SW480 (cell line): ENCODE measurements at regions not wholly inside any gene's neighbourhood (a gene's known extent, or its start where the extent isn't known, plus 50 kb on each side); places are given as distances from the start of the nearest gene placed in this dataset.

Experiments
- DNase-seq: peaks from one replicate; pipeline ENCODE4 v3.0.0-alpha.2; 2016; ENCODE audit warnings: low spot score

DNA sequence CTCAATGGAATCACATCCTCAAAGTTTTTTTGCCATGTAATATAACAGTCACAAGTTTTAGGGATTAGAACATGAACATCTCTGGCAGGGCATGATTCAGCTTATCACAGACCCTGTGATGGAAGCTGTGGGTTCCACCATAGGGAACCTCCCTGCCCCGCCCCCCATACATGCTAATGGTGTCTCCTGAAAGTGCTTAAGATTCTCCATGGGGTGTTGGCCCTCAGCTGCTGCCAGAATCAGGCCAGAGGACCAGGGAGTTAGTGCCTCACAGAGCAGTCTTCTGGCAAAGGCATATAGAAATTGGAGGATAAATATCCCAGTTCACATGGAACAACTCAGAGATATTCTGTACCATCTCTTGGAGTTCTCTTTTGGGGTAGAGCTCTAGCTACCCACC lies 119.4 kb downstream of the RAB11FIP2 start:
- no peak for DNase-seq

GRCh38 chr10:117927871-117928270 lies 118.9 kb downstream of the RAB11FIP2 start:
- DNase-seq, result no peak

GRCh38 chr10:117928281-117928680 lies 118.5 kb downstream of the RAB11FIP2 start:
- no peak for DNase-seq

DNA sequence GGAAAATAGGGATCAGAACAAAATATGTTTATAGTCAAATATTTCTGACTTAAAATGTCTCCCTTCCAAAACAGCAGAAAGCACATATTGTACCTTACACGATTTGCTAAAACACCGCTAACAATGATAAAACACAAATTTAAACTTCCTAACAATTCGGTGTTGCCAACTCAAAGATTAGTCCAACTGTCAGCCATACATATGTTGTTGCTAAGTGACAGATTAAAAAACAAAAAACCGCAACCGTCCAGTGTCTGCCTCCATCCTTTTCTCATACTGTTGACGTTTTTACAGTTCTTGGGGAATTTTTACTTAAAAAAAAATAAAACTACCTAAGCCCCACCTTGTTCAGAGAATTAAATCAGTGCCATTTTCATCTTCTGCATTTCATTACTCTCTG lies 118.0 kb downstream of the RAB11FIP2 start:
- DNase-seq, result no peak

DNA sequence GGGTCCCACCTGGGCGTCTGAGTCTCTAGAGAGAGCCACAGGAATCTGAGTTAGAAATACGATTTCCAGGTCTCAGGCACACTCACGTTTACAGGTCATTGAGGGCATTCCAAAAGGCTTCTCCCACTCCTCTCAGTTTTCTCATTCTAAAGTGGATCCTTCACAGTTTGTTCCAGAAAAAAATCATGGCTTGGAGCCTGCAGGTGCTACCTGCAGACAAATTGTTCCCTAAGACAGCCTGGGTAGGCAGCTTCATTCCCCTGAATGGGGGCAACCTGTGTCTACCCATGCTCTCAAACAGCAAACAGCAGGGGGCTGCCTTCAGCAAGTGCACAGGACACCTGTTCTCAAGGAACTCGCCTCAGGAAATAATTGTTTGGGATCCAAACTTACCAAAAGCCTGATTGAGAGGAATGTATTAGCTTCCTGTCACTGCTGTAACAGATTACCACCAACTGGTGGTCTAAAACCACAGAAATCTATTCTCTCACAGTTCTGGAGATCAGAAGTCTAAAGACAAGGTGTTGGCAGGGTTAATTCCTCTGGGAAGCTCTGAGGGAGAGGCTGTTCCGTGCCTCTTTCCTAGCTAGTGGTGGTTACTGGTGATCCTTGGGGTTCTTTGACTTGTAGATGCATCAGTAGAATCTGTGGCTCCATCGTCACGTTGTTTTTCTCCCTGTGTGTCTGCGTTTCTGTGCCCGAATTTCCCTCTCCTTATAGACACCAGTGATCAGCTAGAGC lies 117.2 kb downstream of the RAB11FIP2 start:
- no peak for DNase-seq

- DNase-seq, result no peak
Measured at GRCh38 chr10:117931078-117931477, 115.7 kb downstream of the RAB11FIP2 start.

DNA sequence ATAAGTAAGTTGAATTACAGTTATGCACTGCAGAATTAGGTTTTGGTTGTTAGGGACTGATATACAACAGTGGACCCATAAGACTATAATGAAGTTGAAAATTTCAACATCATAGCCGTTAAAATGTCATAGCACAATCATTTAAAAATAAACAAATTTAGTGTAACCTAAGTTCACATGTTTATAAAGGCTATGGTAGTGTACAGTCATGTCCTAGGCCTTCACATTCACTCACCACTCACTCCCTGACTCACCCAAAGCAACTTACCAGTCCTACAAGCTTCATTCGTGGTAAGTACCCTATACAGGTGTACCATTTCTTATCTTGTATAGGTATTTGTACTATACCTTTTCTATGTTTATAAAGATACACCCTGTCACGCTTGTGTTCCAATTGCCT lies 113.7 kb downstream of the RAB11FIP2 start:
- no peak for DNase-seq

- no peak for DNase-seq
Measured at GRCh38 chr10:117934477-117934876, 112.3 kb downstream of the RAB11FIP2 start.

GRCh38 chr10:117936141-117936540 lies 110.6 kb downstream of the RAB11FIP2 start:
- DNase-seq, result no peak

DNA sequence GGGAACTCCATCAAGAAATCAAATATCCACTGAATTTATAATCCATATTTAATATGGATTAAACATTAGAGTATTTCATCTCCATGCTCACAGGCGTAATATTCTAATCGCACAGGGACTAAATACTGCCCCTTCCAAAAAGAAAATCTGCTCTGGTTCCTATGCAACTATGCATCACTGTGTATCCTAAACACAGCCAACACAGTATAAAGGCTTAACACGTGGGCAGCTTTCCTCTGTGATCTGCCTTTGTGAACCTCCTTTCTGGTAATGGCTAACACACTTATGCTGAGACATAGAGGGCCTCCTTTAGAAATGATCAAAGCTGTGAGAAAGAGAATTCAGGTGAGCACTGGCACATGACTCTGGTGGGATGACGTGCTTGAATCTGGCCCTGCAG lies 110.2 kb downstream of the RAB11FIP2 start:
- no peak for DNase-seq

- no peak for DNase-seq
Measured at GRCh38 chr10:117936976-117937375, 109.8 kb downstream of the RAB11FIP2 start.

GRCh38 chr10:117938104-117938503 lies 108.6 kb downstream of the RAB11FIP2 start:
- DNase-seq, result no peak

GRCh38 chr10:117942226-117942625 lies 104.5 kb downstream of the RAB11FIP2 start:
- DNase-seq, result no peak

DNA sequence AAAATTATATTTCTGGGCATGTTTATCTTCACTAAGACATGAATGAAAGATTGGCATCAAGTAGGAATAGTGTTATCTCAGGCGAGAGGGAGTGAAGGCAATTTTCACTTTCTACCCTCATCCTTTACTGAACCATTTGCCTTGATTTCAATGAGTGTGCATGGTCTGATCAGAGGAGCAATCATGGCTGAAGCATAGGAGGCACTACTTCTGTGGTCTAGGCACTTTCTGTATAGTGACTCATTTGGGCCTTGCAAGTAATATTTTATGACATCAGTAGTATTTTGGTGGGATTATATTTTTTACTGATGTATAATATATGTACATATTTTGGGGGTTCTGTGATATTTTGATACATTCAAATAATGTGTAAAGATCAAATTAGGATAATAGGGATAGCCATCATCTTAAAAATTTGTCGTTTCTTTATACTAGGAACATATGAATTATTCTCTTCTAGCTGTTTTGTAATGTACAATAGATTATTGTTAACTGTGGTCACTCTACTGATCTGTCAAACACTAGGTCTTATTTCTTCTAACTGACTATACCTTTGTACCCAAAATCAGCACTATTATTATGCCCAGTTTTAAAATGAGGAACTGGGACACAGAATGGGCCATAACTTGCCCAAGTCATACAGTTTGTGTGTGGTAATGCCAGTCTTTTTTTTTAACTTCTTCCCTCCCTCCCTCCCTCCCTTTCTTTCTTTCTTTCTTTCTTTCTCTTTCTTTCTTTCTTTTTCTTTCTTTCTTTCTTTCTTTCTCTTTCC lies 101.9 kb downstream of the RAB11FIP2 start:
- DNase-seq, result no peak

GRCh38 chr10:117945651-117946050 lies 101.1 kb downstream of the RAB11FIP2 start:
- DNase-seq, result peak; percentile 25

DNA sequence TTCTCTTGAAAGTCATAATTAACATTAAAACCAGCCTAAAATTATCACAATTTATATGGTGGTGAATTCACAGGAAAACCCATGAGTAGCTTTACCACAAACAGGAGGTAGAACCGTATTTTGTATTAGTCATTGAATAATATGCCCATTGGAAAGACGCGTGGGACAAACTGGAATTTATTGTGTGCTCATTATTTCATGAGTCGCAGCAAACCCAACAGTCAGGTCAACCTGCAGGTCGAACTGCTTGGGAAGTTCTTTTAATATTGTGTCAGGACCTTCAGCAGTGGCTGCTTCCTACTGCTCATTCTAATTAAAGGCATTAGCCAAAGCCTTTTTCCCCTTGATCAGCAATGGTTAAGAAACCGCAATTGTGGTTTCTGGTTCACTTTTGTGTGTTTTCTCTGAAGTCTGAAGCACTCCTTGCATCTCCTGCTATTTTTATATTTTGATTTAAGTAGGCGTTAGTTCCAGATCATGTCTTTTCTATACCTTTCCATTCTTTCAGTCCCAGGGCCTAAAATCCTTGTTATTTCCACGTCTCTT lies 100.1 kb downstream of the RAB11FIP2 start:
- DNase-seq, result peak; percentile 37

DNA sequence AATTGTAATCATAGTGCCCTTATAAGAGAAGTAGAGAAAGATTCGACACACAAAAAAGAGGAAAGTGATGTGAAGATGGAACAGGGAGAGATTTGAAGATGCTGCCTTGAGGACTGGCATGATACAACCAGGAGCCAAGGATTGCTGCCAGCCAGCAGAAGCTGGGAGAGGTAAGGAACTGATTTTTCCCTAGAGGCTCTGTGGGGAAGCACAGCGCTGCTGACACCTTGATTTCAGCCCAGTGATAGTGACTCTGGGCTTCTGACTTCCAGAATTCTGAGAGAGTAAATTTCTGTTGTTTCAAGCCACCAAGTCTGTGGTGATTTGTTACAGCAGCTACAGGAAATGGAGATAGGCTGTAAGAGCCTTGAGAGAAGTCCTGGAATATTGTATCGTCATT lies 98.2 kb downstream of the RAB11FIP2 start:
- DNase-seq, result no peak

DNA sequence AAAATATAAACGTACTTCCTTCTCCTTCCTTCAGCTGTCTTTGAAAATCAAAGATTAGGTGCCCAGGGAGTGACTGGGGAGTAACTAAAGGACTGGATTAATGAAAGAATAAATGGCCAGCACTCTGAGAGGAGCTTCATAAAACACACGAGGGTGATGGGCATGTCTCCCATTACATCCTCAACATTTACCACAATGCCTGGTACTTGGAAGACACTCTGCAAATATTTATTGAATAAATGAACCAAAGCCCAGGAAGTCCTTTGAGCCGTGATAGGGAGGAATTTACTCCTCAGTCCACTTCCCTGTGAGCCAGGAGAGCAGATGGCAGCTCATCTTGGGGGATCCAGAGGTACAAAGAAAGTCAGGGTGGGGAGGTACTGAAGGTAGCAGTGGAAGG lies 96.3 kb downstream of the RAB11FIP2 start:
- no peak for DNase-seq
